ENCODE measurements at regions not wholly inside any gene's neighbourhood (a gene's known extent, or its start where the extent isn't known, plus 50 kb on each side); places are given as distances from the start of the nearest gene placed in this dataset.
A peak's percentile ranks its signal among the peaks of the same experiment; 100 is the strongest.

GRCh38 chr5:91707521-91707841, 324.4 kb upstream of the ARRDC3 start:
- ATAC-seq (ENCODE audit: poor library complexity): no peak

DNA sequence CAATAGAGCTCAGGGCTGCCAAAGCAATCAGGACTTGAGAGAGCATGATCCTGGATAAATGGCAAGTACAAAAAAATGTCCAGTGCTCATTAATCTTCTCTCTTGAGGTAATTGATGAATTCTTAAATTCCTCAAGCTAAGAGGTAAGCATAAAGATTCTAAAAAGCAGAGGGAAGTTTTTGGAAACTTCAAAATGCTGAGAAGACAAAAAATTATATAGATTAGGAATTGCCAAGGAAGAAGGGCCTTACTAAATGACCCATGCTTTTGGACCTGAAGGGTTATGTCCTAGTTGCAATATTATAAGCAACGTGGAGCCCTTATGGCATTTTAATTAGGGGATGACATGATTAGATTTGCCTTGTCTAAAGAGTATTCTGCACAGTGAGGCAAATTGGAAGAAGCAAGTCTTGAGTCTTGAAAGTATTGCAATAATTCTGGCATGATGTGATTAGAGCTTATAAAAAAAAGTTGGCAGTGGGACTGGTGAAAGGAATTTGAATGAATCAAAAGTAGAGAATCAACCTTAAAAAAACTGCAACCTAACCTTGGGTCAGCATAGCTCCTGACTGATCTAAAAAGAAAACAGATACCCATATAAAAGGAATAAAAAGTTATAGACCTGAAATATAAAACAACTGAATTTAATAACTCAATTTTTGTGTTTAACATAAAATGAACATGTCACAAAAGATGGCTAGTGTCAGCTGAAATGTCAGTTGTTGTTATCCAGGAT, 323.8 kb upstream of the ARRDC3 start:
- intact Hi-C loops (cut with DNase I): no loop called here
- DNase-seq (no peak), ATAC-seq (ENCODE audit: poor library complexity) (no peak)

More at GRCh38 chr5:91707521-91707841, 324.4 kb upstream of the ARRDC3 start:
- no peak for DNase-seq
- intact Hi-C loops (cut with DNase I): no loop called here

DNA sequence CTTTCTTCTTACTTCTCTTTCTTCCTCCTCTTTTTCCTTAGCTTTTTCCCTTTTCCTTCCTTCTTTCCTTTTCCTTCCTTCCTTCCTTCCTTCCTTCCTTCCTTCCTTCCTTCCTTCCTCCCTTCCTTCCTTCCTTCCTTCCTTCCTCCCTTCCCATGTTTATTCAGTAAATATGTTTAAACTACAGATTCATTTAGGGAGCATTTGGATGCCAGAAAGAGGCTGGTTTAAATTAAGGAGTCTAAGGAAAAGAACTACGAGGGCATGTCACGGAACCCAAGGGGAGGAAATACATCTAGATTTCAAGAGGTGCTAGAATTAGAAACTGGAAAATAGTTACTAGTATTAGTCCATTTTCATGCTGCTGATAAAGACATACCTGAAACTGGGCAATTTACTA, 320.0 kb upstream of the ARRDC3 start:
- no peak for DNase-seq
- ATAC-seq (ENCODE audit: poor library complexity): no peak
- intact Hi-C loops (cut with DNase I): no loop called here

GRCh38 chr5:91699429-91699828, 316.3 kb upstream of the ARRDC3 start:
- DNase-seq (no peak), ATAC-seq (ENCODE audit: poor library complexity) (no peak)
- intact Hi-C loops (cut with DNase I): no loop called here

GRCh38 chr5:91691592-91691991, 308.5 kb upstream of the ARRDC3 start:
- intact Hi-C loops (cut with DNase I): no loop called here
- ATAC-seq (ENCODE audit: poor library complexity) (no peak), DNase-seq (no peak)

DNA sequence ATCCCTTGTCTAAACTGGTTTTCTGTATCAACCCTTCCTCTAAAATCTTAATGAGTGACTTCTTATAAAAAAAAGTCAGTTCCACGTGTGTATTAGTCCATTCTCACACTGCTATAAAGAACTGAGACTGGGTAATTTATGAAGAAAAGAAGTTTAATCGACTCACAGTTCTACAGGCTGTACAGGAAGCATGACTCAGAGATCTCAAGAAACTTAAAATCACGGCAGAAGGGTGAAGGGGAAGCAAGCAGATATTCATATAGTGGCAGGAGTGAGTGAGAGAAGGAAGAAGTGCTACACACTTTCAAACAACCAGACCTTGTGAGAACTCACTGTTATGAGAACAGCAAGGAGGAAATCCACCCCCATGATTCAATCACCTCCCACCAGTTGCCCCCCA, 307.8 kb upstream of the ARRDC3 start:
- ATAC-seq (ENCODE audit: poor library complexity): no peak
- intact Hi-C loops (cut with DNase I): no loop called here
- no peak for DNase-seq

GRCh38 chr5:91687430-91687829, 304.3 kb upstream of the ARRDC3 start:
- no peak for ATAC-seq (ENCODE audit: poor library complexity)
- intact Hi-C loops (cut with DNase I): no loop called here
- DNase-seq: no peak

DNA sequence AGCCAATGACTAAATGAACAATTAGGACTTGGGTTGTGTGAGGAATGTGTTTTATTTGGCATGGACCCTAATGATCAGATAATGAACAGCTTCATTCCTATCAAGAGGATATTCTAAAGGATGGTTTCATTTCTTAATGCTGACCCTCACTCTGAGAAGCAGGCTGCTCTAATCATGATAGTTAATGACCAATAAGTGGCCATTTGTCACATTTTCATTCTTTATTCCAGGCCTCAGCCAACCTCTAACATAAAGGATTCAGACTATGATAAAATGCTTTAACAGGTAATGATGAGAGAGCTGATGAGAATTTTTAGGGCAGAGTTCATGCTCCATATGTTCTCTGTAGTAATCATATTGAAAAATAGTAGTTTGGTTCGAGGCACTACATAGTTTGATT, 301.5 kb upstream of the ARRDC3 start:
- intact Hi-C loops (cut with DNase I): no loop called here
- no peak for ATAC-seq (ENCODE audit: poor library complexity)

GRCh38 chr5:91670563-91670962, 287.4 kb upstream of the ARRDC3 start:
- intact Hi-C loops (cut with DNase I): no loop called here
- peak; percentile 96 for ATAC-seq (ENCODE audit: poor library complexity)
- DNase-seq: peak; percentile 50

More for the DNA sequence above, 301.5 kb upstream of the ARRDC3 start:
- DNase-seq: no peak

DNA sequence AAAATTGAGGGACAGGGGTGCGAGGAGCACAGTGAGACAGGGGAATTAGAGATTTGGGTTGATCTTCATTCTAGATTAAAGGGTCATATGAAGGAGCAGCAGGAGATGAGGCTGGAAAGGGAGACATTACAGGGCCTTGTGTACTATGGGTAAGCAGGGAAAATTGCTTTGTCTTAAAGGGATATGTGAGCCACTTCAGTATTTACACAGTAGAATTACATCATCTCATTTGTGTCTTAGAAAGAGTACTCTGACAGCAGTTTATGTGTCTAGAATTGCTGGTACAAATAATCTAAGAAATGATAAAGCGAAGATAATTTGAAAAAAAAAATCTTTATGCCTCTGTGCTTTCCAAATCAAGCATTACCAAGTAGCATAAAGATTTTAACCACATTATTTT, 287.0 kb upstream of the ARRDC3 start:
- ATAC-seq (ENCODE audit: poor library complexity): no peak
- intact Hi-C loops (cut with DNase I): no loop called here

GRCh38 chr5:91668261-91668660, 285.1 kb upstream of the ARRDC3 start:
- DNase-seq: no peak
- intact Hi-C loops (cut with DNase I): no loop called here
- no peak for ATAC-seq (ENCODE audit: poor library complexity)

More for the DNA sequence above, 287.0 kb upstream of the ARRDC3 start:
- no peak for DNase-seq

DNA sequence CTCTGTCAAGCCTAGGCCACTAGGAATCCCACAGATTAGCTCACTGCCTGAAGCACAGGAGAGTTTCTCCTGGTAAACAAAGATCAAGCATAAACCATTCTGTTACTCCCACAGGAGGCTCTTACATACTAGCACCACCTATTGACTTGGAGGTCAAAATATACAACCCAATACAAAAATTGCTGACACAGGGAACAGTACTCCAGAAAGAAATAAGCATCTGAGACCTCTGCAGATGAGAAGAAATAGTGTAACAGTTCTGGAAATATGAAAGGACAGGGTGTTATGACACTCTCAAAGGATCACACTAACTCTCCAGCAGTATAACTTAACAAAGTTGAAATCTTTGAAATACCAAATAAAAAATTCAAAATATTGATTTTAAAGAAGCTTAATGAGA, 269.6 kb upstream of the ARRDC3 start:
- intact Hi-C loops (cut with DNase I): no loop called here
- ATAC-seq (ENCODE audit: poor library complexity) (no peak), DNase-seq (no peak)

DNA sequence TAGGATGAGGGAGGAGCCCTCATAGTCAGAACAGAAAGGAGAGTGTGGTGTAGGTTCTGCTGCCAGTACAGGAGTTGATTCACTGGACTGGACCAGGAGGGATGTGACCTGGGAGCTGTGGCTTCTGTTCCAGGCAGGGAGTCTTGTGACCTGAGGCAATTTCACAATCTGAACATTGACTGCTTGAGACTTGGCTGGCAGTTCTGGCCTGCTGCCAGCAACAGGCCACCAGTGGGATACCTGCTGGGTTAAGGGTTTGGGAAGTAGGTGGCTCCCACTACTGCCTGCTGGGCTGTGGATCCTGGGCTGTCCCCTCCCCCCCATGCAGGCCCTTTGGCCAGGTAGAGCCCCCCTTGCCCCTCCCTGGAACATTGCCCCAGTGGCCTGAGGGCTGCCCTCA, 268.6 kb upstream of the ARRDC3 start:
- no peak for DNase-seq
- intact Hi-C loops (cut with DNase I): no loop called here
- ATAC-seq (ENCODE audit: poor library complexity): no peak

- ATAC-seq (ENCODE audit: poor library complexity) (no peak), DNase-seq (no peak)
- intact Hi-C loops (cut with DNase I): no loop called here
Measured at GRCh38 chr5:91645347-91645746, 262.2 kb upstream of the ARRDC3 start.

DNA sequence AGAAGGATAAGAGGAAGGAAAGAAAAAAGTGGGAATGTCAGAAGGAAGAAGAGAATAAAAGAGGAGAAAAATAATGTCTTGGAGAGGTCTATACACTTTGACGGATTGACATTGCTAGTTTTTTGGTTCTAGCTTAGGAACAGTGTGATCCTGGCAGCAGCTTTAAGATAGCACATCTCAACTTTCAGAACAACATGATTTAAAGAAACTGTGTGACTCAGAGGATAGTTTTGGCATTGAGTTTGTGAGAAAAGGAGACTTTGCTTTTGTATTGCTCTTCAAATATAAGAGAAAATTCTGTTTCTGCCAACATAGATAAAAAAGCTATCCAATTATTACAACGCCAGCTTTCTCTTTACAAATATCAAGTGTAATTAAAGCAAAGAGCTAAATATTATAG, 260.7 kb upstream of the ARRDC3 start:
- ATAC-seq (ENCODE audit: poor library complexity): no peak
- intact Hi-C loops (cut with DNase I): no loop called here
- no peak for DNase-seq

- intact Hi-C loops (cut with DNase I): no loop called here
- DNase-seq (no peak), ATAC-seq (ENCODE audit: poor library complexity) (no peak)
Measured at GRCh38 chr5:91642581-91642980, 259.5 kb upstream of the ARRDC3 start.

DNA sequence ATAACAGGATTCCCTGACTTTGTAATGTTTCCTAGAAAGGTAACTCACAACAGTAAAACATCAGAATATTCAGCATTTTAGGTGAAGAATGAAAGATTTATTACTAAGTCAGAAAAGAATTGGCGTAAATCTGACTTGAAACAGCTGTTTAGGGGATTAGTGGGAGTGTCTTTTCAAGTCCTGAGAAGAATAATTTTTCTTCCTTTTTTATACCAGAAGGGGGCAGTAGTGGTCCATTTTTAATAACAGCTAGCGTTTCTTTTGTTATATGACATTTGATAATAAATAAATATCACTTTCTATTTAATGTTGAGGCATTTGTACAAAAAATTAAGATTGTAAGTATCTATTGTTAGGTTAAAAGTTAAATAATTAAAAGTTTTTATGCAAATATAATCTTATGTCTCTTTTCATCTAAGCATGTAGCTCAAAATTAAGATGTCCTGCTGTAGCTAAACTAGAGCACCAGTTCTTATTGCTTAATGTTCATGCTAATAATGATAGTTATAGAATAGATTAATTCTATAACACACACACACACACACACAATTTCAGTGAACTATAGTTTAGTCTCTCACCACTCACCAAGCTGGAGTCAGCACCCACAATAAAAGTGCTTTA, 258.7 kb upstream of the ARRDC3 start:
- ATAC-seq (ENCODE audit: poor library complexity): no peak
- intact Hi-C loops (cut with DNase I): no loop called here
- no peak for DNase-seq

DNA sequence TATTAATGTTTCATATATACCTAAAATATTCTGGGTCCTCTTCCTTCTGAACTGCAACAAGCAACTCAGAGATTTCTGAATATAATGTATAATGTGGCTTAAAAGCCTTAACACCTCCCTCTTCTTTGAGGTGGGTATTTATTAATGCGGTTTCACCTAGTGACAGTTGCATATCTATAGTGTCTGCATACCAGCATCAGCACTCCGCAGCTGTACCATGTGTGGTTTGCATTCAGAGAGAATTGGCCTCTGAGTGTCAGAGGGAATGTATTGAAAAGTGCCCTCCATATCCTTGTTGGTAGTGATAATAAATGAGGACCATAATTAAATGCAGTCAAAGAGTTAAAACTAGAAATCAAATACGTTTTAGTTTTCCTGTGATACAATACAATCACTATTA, 256.6 kb upstream of the ARRDC3 start:
- ATAC-seq (ENCODE audit: poor library complexity) (no peak), DNase-seq (no peak)
- intact Hi-C loops (cut with DNase I): no loop called here

GRCh38 chr5:91638010-91638409, 254.9 kb upstream of the ARRDC3 start:
- DNase-seq: no peak
- ATAC-seq (ENCODE audit: poor library complexity): no peak
- intact Hi-C loops (cut with DNase I): no loop called here

DNA sequence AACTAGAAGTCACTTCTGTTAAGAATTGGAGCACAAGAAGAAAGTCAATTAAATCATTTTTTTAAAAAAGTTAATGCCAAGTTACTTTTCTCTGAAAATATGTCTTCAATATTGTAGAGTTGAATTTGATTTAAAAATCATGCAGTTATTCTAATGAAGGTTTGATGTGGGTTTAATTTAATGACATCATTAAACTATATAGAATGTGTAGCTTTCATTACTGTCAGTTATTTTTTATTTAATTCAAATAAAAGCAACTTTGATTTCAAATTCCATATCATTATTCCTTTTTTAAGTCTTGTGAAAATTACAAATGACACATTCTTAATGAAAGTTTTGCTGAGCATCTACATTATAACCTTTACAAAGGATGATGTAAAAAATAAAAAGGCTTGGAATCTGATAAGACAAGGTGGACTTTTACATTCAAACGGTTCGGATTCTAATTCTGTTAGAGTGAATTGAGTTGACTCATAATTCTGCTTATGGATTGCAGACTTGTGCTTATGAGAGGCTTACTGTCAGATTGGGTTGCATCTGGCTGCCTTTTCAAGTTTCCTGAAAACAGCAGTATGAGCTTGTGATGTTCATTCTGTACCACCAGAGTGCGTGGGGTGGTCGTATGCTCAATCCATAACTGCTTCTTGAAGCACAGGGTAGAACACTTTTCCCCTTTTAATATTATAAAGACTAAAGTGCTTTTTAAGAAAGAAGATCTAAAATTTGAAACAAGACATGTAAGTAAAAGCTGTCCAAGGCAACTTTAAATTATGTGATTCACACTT, 253.0 kb upstream of the ARRDC3 start:
- intact Hi-C loops (cut with DNase I): no loop called here
- DNase-seq (no peak), ATAC-seq (ENCODE audit: poor library complexity) (no peak)
